Upper lobe of right lung (tissue), 1 donor: ENCODE measurements at regions not wholly inside any gene's neighbourhood (a gene's known extent, or its start where the extent isn't known, plus 50 kb on each side); places are given as distances from the start of the nearest gene placed in this dataset.
"Not testable (repeated sequence)": the region's sequence is repeated elsewhere in the genome, so short reads cannot be mapped to it uniquely, and the experiment has no call there.

ENCODE experiments used
- ATAC-seq: fragments of 200-7000 bp; cut with Tn5 transposase; one replicate; pipeline ENCODE4 v1.9.1; 2020; ENCODE audit warnings: mild to moderate bottlenecking, moderate library complexity
- DNase-seq: peaks from one replicate; pipeline ENCODE4 v3.0.0-alpha.2; 2020
- H3K27ac ChIP-seq: fragments of 200-600 bp; one replicate; pipeline ENCODE4 v1.8.0; 2022
- H3K27me3 ChIP-seq: fragments of 200-600 bp; one replicate; pipeline ENCODE4 v1.8.0; 2022; ENCODE audit warnings: mild to moderate bottlenecking
- H3K36me3 ChIP-seq: fragments of 200-600 bp; one replicate; pipeline ENCODE4 v1.8.0; 2022
- H3K4me1 ChIP-seq: fragments of 200-600 bp; one replicate; pipeline ENCODE4 v1.8.0; 2022
- H3K4me3 ChIP-seq: fragments of 200-600 bp; one replicate; pipeline ENCODE4 v1.8.0; 2022; ENCODE audit warnings: mild to moderate bottlenecking
- H3K9me3 ChIP-seq: fragments of 200-600 bp; one replicate; pipeline ENCODE4 v1.8.0; 2022
- intact Hi-C: fragments of 100-400 bp; cut with DNase I; formaldehyde crosslinking; loops from one replicate; pipeline ENCODE4 v1.11.0; 2022
- TF ChIP-seq, protein P1 (sequence below): fragments of 200-600 bp; IDR thresholded peaks from one replicate; pipeline ENCODE4 v1.8.0; 2022; ENCODE audit warnings: antibody characterized with exemption
- donor health status: DM: no; HTN: yes; CAD: no; lungs with severe emphysema.

DNA sequence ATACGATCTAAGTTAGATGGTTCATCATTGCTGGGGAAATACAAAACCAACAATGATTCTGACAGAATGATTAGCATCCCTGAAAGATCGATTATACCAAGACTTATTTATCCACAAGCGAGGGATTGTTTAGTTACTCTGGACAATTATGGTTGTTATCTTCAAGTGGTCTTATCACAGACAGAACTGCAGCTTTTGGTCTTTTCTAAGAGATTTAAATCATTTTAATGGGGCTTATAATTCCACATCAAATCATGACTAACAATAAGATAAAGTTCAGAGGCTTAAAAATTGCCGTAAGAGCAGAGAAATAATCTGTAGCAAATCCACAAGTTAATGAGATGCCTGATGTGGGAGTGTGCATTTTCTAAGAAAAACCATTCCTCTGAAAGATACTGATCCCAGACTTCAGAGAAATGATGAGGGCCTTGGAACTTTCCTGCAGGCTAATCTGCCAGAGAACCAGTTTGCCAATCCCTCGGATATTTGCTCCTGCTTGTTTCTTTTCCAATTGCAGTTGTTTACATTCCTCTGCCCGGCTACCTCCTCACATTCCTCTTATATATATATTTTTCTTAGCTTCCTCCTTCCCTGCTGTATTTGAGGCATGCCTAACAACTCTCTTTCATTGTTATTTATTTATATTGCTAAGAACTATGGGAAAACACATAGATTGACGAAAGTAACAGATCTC is 134.8 kb downstream of the BACH1 start:
- no peaks in the 10 kb centered on the region for H3K9me3 ChIP-seq
- no peak for DNase-seq
- ATAC-seq, result no peak
- H3K36me3 ChIP-seq, result no peaks in the 10 kb centered on the region
- TF ChIP-seq, protein P1, sequence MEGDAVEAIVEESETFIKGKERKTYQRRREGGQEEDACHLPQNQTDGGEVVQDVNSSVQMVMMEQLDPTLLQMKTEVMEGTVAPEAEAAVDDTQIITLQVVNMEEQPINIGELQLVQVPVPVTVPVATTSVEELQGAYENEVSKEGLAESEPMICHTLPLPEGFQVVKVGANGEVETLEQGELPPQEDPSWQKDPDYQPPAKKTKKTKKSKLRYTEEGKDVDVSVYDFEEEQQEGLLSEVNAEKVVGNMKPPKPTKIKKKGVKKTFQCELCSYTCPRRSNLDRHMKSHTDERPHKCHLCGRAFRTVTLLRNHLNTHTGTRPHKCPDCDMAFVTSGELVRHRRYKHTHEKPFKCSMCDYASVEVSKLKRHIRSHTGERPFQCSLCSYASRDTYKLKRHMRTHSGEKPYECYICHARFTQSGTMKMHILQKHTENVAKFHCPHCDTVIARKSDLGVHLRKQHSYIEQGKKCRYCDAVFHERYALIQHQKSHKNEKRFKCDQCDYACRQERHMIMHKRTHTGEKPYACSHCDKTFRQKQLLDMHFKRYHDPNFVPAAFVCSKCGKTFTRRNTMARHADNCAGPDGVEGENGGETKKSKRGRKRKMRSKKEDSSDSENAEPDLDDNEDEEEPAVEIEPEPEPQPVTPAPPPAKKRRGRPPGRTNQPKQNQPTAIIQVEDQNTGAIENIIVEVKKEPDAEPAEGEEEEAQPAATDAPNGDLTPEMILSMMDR, result no peak
- no peak overlapping the region for H3K27ac ChIP-seq
- no peak overlapping the region for H3K4me3 ChIP-seq
- intact Hi-C loops, result no loop called here
- no peaks in the 10 kb centered on the region for H3K4me1 ChIP-seq
- H3K27me3 ChIP-seq, result no peaks in the 10 kb centered on the region

DNA sequence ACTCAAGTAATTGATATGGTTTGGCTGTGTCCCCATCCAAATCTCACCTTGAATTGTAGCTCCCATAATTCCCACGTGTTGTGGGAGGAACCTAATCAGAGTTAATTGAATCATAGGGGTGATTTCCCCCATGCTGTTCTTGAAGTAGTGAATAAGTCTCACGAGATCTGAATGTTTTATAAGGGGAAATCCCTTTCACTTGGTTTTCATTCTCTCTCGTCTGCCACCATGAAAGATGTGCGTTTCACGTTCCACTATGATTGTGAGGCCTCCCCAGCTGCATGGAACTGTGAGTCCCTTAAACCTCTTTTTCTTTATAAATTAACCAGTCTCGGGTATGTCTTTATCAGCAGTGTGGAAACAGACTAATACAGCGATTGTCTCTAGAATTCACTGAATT is 135.4 kb downstream of the BACH1 start:
- no peak for ATAC-seq
- no peak for DNase-seq
- no peaks in the 10 kb centered on the region for H3K36me3 ChIP-seq
- no peaks in the 10 kb centered on the region for H3K9me3 ChIP-seq
- no peaks in the 10 kb centered on the region for H3K27me3 ChIP-seq
- no peak overlapping the region for H3K27ac ChIP-seq
- no peaks in the 10 kb centered on the region for H3K4me1 ChIP-seq
- no peak overlapping the region for H3K4me3 ChIP-seq
- TF ChIP-seq, protein P1, result no peak
- intact Hi-C loops, result no loop called here

DNA sequence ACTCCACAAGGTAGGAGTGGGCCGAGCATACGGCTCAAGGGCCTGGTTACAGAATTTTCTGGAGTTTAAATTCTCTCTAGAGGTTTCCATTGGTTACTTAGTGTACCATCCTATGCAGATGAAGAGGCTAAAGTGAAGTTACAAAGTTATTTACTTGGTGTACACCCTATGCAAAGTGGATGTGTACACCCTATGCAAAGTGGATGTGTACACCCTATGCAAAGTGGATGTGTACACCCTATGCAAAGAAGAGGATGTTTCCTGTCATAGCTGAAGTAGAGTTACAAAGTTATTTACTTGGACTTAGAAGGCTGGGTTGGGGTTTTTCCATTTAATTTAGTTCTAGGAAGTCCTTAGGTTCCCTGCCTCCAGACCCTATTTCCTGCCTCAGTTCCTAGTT is 136.3 kb downstream of the BACH1 start:
- intact Hi-C loops, H3K36me3 ChIP-seq, ATAC-seq, H3K4me1 ChIP-seq, H3K9me3 ChIP-seq, H3K27me3 ChIP-seq, DNase-seq, H3K4me3 ChIP-seq, H3K27ac ChIP-seq: not testable (repeated sequence)

DNA sequence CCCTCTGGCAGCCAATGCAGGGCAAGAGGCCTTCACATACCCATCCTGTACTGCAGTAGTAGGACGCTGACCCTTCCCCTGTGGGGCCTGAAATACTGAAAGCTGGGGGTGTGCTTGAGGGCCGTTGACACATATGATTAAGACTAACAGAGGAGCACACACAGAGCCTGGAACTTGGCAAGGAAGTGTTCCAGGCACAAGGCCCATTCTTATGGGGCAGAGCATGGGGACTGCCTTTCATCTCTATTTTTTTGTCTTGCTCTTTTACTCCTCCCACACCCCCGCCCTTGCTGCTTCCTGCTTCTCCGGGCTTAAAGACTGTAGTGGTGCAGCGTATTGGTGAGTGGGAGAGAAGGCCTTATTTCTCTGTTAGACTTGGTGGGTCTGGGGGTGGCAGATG is 137.4 kb downstream of the BACH1 start:
- Histone ChIP-seq H3K27me3 (no peaks in the 10 kb centered on the region), H3K36me3 (no peaks in the 10 kb centered on the region), H3K4me1 (no peaks in the 10 kb centered on the region), H3K4me3 (no peak overlapping the region), H3K27ac (no peak overlapping the region), H3K9me3 (no peaks in the 10 kb centered on the region)
- TF ChIP-seq, protein P1, result no peak
- DNase-seq, result no peak
- intact Hi-C loops, result no loop called here
- ATAC-seq, result peak; percentile 19

DNA sequence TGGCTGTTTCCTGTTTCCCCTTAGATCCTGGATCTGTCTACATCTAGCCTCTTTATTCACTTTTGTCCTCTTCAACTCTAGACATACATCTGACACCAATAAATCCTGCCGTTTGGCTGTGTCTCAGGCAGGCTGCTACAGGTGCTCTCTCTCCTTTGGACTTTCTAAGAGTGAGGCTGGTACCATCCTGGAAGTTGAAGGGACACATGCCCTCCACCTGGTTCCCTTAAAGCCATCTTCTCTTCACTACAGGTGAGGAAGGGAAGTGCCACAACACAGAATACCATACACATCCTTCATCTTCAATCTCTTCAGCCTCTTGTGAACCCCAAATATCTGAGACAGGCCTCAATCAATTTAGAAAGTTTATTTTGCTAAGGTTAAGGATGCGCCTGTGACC is 137.9 kb downstream of the BACH1 start:
- intact Hi-C loops, result no loop called here
- no peak overlapping the region for H3K4me3 ChIP-seq

DNA sequence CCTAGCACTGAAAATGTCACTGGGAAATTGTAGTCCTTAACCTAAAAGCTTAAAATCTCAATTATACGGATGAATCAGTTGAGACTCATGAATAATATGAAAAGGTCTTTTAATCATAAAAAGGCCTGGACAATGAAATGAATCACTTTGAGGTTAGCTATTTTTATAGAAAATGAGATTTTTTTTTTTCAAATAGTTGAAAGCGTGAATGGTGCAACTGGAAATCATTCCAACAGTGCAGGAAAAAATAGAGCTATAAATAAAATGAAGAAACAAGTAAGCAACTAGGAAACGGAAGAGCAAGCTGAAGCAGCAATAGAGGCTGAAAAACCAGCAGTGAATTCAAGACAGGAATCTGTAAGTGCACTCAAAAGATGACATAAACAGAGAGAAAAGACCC is 142.9 kb downstream of the BACH1 start:
- Histone ChIP-seq H3K4me1 (no peaks in the 10 kb centered on the region), H3K9me3 (no peaks in the 10 kb centered on the region), H3K36me3 (no peaks in the 10 kb centered on the region), H3K27ac (no peak overlapping the region), H3K4me3 (no peak overlapping the region), H3K27me3 (no peaks in the 10 kb centered on the region)
- intact Hi-C loops, result no loop called here
- ATAC-seq, result no peak
- DNase-seq, result no peak
- TF ChIP-seq, protein P1, result no peak

More for the DNA sequence above, 137.9 kb downstream of the BACH1 start:
- H3K27me3 ChIP-seq, result no peaks in the 10 kb centered on the region
- ATAC-seq (no peak), DNase-seq (no peak)
- no peaks in the 10 kb centered on the region for H3K4me1 ChIP-seq
- no peaks in the 10 kb centered on the region for H3K9me3 ChIP-seq
- H3K36me3 ChIP-seq, result no peaks in the 10 kb centered on the region
- TF ChIP-seq, protein P1, result no peak
- no peak overlapping the region for H3K27ac ChIP-seq
